ENCODE measurements at regions not wholly inside any gene's neighbourhood (a gene's known extent, or its start where the extent isn't known, plus 50 kb on each side); places are given as distances from the start of the nearest gene placed in this dataset.
A peak's percentile ranks its signal among the peaks of the same experiment; 100 is the strongest.
"Not testable (repeated sequence)": the region's sequence is repeated elsewhere in the genome, so short reads cannot be mapped to it uniquely, and the experiment has no call there.

DNA sequence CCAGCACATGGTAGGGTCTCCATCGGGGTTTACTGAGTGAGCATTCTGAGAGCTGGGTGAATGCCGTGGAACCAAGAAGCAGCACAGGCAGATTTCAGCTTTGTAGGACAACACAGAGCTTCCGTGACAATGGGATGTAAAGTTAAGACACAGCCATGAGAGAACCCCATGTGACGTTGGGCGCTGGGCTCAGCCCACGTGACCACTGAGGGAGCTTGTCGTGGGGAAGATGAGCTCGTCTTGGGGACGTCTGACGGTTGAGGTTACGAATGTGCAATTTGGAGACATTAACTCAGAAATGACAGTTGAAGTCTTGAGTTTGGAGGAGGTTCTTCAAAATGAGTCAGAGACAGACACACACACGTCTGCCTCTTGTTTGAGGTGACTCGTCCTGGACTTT, 51.5 kb upstream of the MUC20 start:
- not testable (repeated sequence) for FAIRE-seq
- H3K36me3 ChIP-seq (ENCODE audit: control insufficient read depth in 2 of 3, insufficient read depth in 3 of 3, low read length in 3 of 3): peaks cover 0 to 21% (median 0%) of the 10 kb centered on the region in 3 donors

GRCh38 chr3:195668131-195668766, 52.5 kb upstream of the MUC20 start:
- H3K9ac ChIP-seq (ENCODE audit: low read length in 3 of 3); intact Hi-C loops (cut with DNase I); H3K4me3 ChIP-seq (ENCODE audit: low read length in 3 of 3); H3K27me3 ChIP-seq (ENCODE audit: control insufficient read depth, insufficient read depth, low read length); H3K9me3 ChIP-seq (ENCODE audit: control insufficient read depth in 2 of 3, insufficient read depth in 1 of 3, low read length in 3 of 3); FAIRE-seq; H3K4me1 ChIP-seq (ENCODE audit: control insufficient read depth in 2 of 3, insufficient read depth in 2 of 3, low read depth in 1 of 3, low read length in 3 of 3); DNase-seq; H3K27ac ChIP-seq (ENCODE audit: low read depth in 2 of 2, low read length in 2 of 2): not testable (repeated sequence)
- H3K36me3 ChIP-seq (ENCODE audit: control insufficient read depth in 2 of 3, insufficient read depth in 3 of 3, low read length in 3 of 3): peaks cover 0 to 12% (median 0%) of the 10 kb centered on the region in 3 donors

More for the DNA sequence above, 51.5 kb upstream of the MUC20 start:
- H3K9me3 ChIP-seq (ENCODE audit: control insufficient read depth in 2 of 3, insufficient read depth in 1 of 3, low read length in 3 of 3); H3K4me1 ChIP-seq (ENCODE audit: control insufficient read depth in 2 of 3, insufficient read depth in 2 of 3, low read depth in 1 of 3, low read length in 3 of 3); intact Hi-C loops (cut with DNase I); H3K4me3 ChIP-seq (ENCODE audit: low read length in 3 of 3); H3K27me3 ChIP-seq (ENCODE audit: control insufficient read depth, insufficient read depth, low read length); DNase-seq; H3K9ac ChIP-seq (ENCODE audit: low read length in 3 of 3); H3K27ac ChIP-seq (ENCODE audit: low read depth in 2 of 2, low read length in 2 of 2): not testable (repeated sequence)

DNA sequence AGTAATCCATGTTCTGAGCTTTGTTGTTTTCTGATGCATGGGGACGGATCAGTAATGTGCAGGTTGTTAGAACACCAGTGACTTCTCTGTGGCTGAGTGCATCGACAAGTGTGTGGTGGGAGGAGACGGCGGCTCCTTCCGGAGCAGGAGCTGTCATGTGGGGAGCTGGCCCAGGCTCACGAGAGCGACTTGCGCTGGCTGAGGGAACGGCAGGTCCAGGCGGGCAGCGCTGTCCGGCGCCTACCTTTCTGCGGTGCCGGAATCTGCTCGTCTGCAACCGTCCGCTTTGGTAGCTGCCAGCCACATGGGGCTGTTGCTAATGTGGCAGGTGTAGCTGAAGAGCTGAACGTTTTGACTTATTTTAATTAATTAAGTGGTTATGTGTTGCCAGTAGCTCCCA, 55.5 kb upstream of the MUC20 start:
- H3K27ac ChIP-seq (ENCODE audit: low read depth in 2 of 2, low read length in 2 of 2); H3K27me3 ChIP-seq (ENCODE audit: control insufficient read depth, insufficient read depth, low read length); DNase-seq; H3K9me3 ChIP-seq (ENCODE audit: control insufficient read depth in 2 of 3, insufficient read depth in 1 of 3, low read length in 3 of 3); H3K4me3 ChIP-seq (ENCODE audit: low read length in 3 of 3); FAIRE-seq; H3K4me1 ChIP-seq (ENCODE audit: control insufficient read depth in 2 of 3, insufficient read depth in 2 of 3, low read depth in 1 of 3, low read length in 3 of 3); H3K36me3 ChIP-seq (ENCODE audit: control insufficient read depth in 2 of 3, insufficient read depth in 3 of 3, low read length in 3 of 3); intact Hi-C loops (cut with DNase I); H3K9ac ChIP-seq (ENCODE audit: low read length in 3 of 3): not testable (repeated sequence)

GRCh38 chr3:195664131-195664530, 56.6 kb upstream of the MUC20 start:
- H3K4me1 ChIP-seq (ENCODE audit: control insufficient read depth in 2 of 3, insufficient read depth in 2 of 3, low read depth in 1 of 3, low read length in 3 of 3); FAIRE-seq; intact Hi-C loops (cut with DNase I); DNase-seq; H3K4me3 ChIP-seq (ENCODE audit: low read length in 3 of 3); H3K9me3 ChIP-seq (ENCODE audit: control insufficient read depth in 2 of 3, insufficient read depth in 1 of 3, low read length in 3 of 3); H3K27me3 ChIP-seq (ENCODE audit: control insufficient read depth, insufficient read depth, low read length); H3K36me3 ChIP-seq (ENCODE audit: control insufficient read depth in 2 of 3, insufficient read depth in 3 of 3, low read length in 3 of 3); H3K27ac ChIP-seq (ENCODE audit: low read depth in 2 of 2, low read length in 2 of 2); H3K9ac ChIP-seq (ENCODE audit: low read length in 3 of 3): not testable (repeated sequence)

- H3K27me3 ChIP-seq (ENCODE audit: control insufficient read depth, insufficient read depth, low read length); H3K4me1 ChIP-seq (ENCODE audit: control insufficient read depth in 2 of 3, insufficient read depth in 2 of 3, low read depth in 1 of 3, low read length in 3 of 3); H3K4me3 ChIP-seq (ENCODE audit: low read length in 3 of 3); H3K36me3 ChIP-seq (ENCODE audit: control insufficient read depth in 2 of 3, insufficient read depth in 3 of 3, low read length in 3 of 3); DNase-seq; H3K9ac ChIP-seq (ENCODE audit: low read length in 3 of 3); H3K27ac ChIP-seq (ENCODE audit: low read depth in 2 of 2, low read length in 2 of 2); intact Hi-C loops (cut with DNase I); FAIRE-seq; H3K9me3 ChIP-seq (ENCODE audit: control insufficient read depth in 2 of 3, insufficient read depth in 1 of 3, low read length in 3 of 3): not testable (repeated sequence)
Measured at GRCh38 chr3:195659136-195659533, 61.6 kb upstream of the MUC20 start.

GRCh38 chr3:195658381-195659135, 62.2 kb upstream of the MUC20 start:
- H3K36me3 ChIP-seq (ENCODE audit: control insufficient read depth in 2 of 3, insufficient read depth in 3 of 3, low read length in 3 of 3); H3K4me1 ChIP-seq (ENCODE audit: control insufficient read depth in 2 of 3, insufficient read depth in 2 of 3, low read depth in 1 of 3, low read length in 3 of 3); FAIRE-seq; intact Hi-C loops (cut with DNase I); H3K9ac ChIP-seq (ENCODE audit: low read length in 3 of 3); H3K27me3 ChIP-seq (ENCODE audit: control insufficient read depth, insufficient read depth, low read length); H3K9me3 ChIP-seq (ENCODE audit: control insufficient read depth in 2 of 3, insufficient read depth in 1 of 3, low read length in 3 of 3): not testable (repeated sequence)
- Histone ChIP-seq H3K4me3 (ENCODE audit: low read length in 3 of 3) (peak overlapping the region in 1 of 3 donors; percentile 37), H3K27ac (ENCODE audit: low read depth in 2 of 2, low read length in 2 of 2) (peak overlapping the region in 1 of 2 donors; percentile 63)
- peak in 1 of 5 donors; percentile 78 for DNase-seq

GRCh38 chr3:195657475-195658372, 63.1 kb upstream of the MUC20 start:
- Histone ChIP-seq H3K27ac (ENCODE audit: low read depth in 2 of 2, low read length in 2 of 2) (peak overlapping the region in 1 of 2 donors; percentile 63), H3K4me3 (ENCODE audit: low read length in 3 of 3) (peak overlapping the region; percentile 33 to 69 (median 38)), H3K9ac (ENCODE audit: low read length in 3 of 3) (peak overlapping the region in 1 of 3 donors; percentile 67)
- intact Hi-C loops (cut with DNase I); FAIRE-seq; H3K4me1 ChIP-seq (ENCODE audit: control insufficient read depth in 2 of 3, insufficient read depth in 2 of 3, low read depth in 1 of 3, low read length in 3 of 3); H3K9me3 ChIP-seq (ENCODE audit: control insufficient read depth in 2 of 3, insufficient read depth in 1 of 3, low read length in 3 of 3); H3K27me3 ChIP-seq (ENCODE audit: control insufficient read depth, insufficient read depth, low read length); H3K36me3 ChIP-seq (ENCODE audit: control insufficient read depth in 2 of 3, insufficient read depth in 3 of 3, low read length in 3 of 3): not testable (repeated sequence)
- DNase-seq: peak; percentile 86 to 96 (median 92)

GRCh38 chr3:195656091-195656490, 64.7 kb upstream of the MUC20 start:
- H3K9me3 ChIP-seq (ENCODE audit: control insufficient read depth in 2 of 3, insufficient read depth in 1 of 3, low read length in 3 of 3); H3K27ac ChIP-seq (ENCODE audit: low read depth in 2 of 2, low read length in 2 of 2); H3K36me3 ChIP-seq (ENCODE audit: control insufficient read depth in 2 of 3, insufficient read depth in 3 of 3, low read length in 3 of 3); H3K9ac ChIP-seq (ENCODE audit: low read length in 3 of 3); FAIRE-seq; H3K4me1 ChIP-seq (ENCODE audit: control insufficient read depth in 2 of 3, insufficient read depth in 2 of 3, low read depth in 1 of 3, low read length in 3 of 3); intact Hi-C loops (cut with DNase I); H3K27me3 ChIP-seq (ENCODE audit: control insufficient read depth, insufficient read depth, low read length); H3K4me3 ChIP-seq (ENCODE audit: low read length in 3 of 3): not testable (repeated sequence)
- DNase-seq: peak in 1 of 5 donors; percentile 28
